ENCODE measurements at regions not wholly inside any gene's neighbourhood (a gene's known extent, or its start where the extent isn't known, plus 50 kb on each side); places are given as distances from the start of the nearest gene placed in this dataset.

DNA sequence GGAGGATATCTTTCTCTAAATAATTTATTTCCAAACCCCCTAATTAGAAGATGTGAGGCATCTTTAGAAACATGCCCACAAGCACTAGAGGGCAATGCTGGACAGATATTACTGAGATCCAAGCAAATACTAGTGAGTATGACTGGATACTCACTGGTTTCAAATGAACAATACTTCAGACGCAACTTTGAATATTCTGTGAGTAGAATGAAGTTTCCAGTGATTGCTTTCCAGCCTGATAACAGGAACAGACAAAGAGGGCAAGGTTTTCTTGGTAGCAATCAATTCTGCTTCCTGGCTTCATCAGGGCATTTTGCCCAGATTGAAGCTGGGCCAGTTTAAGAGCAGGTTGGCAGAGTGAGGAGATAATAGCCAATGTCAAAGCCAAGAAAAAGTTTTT, 442.6 kb upstream of the PDZRN3 start:
- peaks cover 0 to 3% (median 0%) of the 10 kb centered on the region in 4 donors for H3K4me1 ChIP-seq
- no peaks in the 10 kb centered on the region for H3K27me3 ChIP-seq
- WGBS, 2 donors, result 12 to 40% methylated on average over 1 of the region's 1 CpG
- H3K27ac ChIP-seq, result no peak overlapping the region
- no peaks in the 10 kb centered on the region for H3K36me3 ChIP-seq
- TF ChIP-seq, protein P1, sequence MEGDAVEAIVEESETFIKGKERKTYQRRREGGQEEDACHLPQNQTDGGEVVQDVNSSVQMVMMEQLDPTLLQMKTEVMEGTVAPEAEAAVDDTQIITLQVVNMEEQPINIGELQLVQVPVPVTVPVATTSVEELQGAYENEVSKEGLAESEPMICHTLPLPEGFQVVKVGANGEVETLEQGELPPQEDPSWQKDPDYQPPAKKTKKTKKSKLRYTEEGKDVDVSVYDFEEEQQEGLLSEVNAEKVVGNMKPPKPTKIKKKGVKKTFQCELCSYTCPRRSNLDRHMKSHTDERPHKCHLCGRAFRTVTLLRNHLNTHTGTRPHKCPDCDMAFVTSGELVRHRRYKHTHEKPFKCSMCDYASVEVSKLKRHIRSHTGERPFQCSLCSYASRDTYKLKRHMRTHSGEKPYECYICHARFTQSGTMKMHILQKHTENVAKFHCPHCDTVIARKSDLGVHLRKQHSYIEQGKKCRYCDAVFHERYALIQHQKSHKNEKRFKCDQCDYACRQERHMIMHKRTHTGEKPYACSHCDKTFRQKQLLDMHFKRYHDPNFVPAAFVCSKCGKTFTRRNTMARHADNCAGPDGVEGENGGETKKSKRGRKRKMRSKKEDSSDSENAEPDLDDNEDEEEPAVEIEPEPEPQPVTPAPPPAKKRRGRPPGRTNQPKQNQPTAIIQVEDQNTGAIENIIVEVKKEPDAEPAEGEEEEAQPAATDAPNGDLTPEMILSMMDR (IDR thresholded peaks at IDR 0.05), result peak in 1 of 5 experiments; percentile 27
- TF ChIP-seq POLR2A (IDR thresholded peaks at IDR 0.05) (no peak), EP300 (IDR thresholded peaks at IDR 0.05) (no peak)
- no peaks in the 10 kb centered on the region for H3K9me3 ChIP-seq
- H3K4me3 ChIP-seq, result no peak overlapping the region
- peak in 1 of 2 donors; percentile 7 for DNase-seq (ENCODE audit: low spot score in 2 of 2)

DNA sequence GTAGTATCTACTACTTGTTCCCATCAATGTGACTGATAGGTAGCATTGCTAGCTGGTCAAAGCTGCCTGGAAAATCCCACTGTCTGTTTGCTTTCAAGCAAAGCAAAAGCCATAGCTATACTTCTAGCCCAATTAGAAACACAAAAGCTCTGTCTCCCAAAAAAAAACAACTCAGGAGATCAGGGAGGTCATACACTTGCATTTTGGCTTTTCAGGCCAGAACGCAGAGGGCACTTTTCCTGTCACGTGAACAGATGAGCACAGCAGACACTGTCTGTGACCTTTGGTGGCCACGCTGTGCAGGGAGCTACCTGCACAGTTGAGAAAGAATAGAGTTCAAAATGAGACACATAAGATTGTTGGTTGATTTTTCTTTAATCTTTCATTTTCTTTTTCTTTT, 441.7 kb upstream of the PDZRN3 start:
- Histone ChIP-seq H3K36me3 (no peaks in the 10 kb centered on the region), H3K27me3 (no peaks in the 10 kb centered on the region), H3K4me3 (no peak overlapping the region), H3K9me3 (no peaks in the 10 kb centered on the region), H3K27ac (no peak overlapping the region), H3K4me1 (peaks cover 0 to 3% (median 0%) of the 10 kb centered on the region in 4 donors)
- 42 to 46% methylated on average over 3 of the region's 3 CpGs for WGBS, 2 donors
- TF ChIP-seq EP300 (IDR thresholded peaks at IDR 0.05), result no peak
- TF ChIP-seq, protein P1 (IDR thresholded peaks at IDR 0.05), result no peak
- TF ChIP-seq POLR2A (IDR thresholded peaks at IDR 0.05), result no peak
- no peak for DNase-seq (ENCODE audit: low spot score in 2 of 2)

- Histone ChIP-seq H3K9me3 (no peaks in the 10 kb centered on the region), H3K27me3 (no peaks in the 10 kb centered on the region), H3K4me3 (no peak overlapping the region), H3K36me3 (no peaks in the 10 kb centered on the region), H3K4me1 (no peaks in the 10 kb centered on the region), H3K27ac (no peak overlapping the region)
- TF ChIP-seq EP300 (IDR thresholded peaks at IDR 0.05) (no peak), POLR2A (IDR thresholded peaks at IDR 0.05) (no peak)
- TF ChIP-seq, protein P1 (IDR thresholded peaks at IDR 0.05), result no peak
- WGBS, 2 donors, result 51 to 58% methylated on average over 3 of the region's 3 CpGs
- DNase-seq (ENCODE audit: low spot score in 2 of 2), result no peak
Measured at GRCh38 chr3:74059923-74060600, 435.3 kb upstream of the PDZRN3 start.

DNA sequence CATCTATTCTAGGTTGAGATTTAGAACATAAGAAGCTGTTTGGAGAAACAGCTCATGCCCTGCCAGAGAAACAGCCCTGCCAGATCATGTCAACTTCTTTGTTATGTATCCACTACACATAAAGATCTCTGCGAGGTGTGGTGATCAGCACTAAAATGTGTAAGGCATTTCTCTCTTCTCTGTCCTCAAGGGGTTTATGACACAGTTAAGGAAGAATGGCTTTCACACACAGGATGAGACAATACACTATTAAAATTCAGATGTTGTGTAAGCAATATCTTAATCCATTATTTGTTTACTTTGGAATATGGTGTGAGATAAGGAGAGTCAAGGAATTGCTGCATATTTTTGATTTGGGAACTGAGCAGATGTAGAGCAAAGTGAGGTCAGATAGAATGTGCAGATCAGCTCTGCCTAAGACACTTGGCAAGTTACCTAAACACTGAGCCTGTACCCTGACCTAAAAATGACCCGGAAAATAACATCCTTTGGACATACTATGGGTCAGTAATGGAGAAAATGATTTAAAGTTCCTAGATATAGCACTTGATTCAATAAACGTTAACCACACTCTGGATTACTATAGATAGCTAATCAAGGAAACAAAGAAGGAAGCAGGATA, 434.7 kb upstream of the PDZRN3 start:
- H3K4me1 ChIP-seq, result no peaks in the 10 kb centered on the region
- H3K4me3 ChIP-seq, result no peak overlapping the region
- no peaks in the 10 kb centered on the region for H3K27me3 ChIP-seq
- no peak for DNase-seq (ENCODE audit: low spot score in 2 of 2)
- 55 to 57% methylated on average over 3 of the region's 3 CpGs for WGBS, 2 donors
- TF ChIP-seq, protein P1 (IDR thresholded peaks at IDR 0.05), result no peak
- TF ChIP-seq POLR2A (IDR thresholded peaks at IDR 0.05), result no peak
- no peak for TF ChIP-seq EP300 (IDR thresholded peaks at IDR 0.05)
- H3K27ac ChIP-seq, result no peak overlapping the region
- no peaks in the 10 kb centered on the region for H3K36me3 ChIP-seq
- no peaks in the 10 kb centered on the region for H3K9me3 ChIP-seq

DNA sequence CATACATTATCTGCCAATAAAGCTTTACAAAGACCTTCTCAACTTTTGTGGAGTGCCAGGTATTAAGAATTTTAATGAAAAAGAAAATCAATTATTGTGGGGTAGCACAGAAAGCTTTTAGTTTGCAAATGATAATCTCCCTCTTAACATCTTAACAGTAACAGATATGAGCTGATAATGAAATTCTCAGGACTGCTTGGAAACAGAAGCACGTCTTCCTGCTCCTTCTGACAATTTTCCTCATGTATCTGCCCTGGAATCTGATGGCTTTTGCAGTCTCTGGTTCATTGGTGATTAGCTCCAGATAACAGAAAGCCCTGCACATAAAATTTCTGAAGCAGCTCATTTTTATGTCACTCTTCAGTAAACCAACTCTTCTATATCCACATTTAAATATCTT, 432.4 kb upstream of the PDZRN3 start:
- H3K36me3 ChIP-seq, result no peaks in the 10 kb centered on the region
- WGBS, 2 donors, result 68 to 78% methylated on average over 1 of the region's 1 CpG
- DNase-seq (ENCODE audit: low spot score in 2 of 2), result no peak
- no peaks in the 10 kb centered on the region for H3K27me3 ChIP-seq
- H3K9me3 ChIP-seq, result no peaks in the 10 kb centered on the region
- no peaks in the 10 kb centered on the region for H3K4me1 ChIP-seq
- TF ChIP-seq, protein P1 (IDR thresholded peaks at IDR 0.05), result no peak
- TF ChIP-seq POLR2A (IDR thresholded peaks at IDR 0.05) (no peak), EP300 (IDR thresholded peaks at IDR 0.05) (no peak)
- H3K27ac ChIP-seq, result no peak overlapping the region
- H3K4me3 ChIP-seq, result no peak overlapping the region

Measured in tibial nerve (tissue), 4 donors.